K562 (cell line): ENCODE measurements at regions not wholly inside any gene's neighbourhood (a gene's known extent, or its start where the extent isn't known, plus 50 kb on each side); places are given as distances from the start of the nearest gene placed in this dataset.

Experiments used
- ATAC-seq: fragments of 200-7000 bp; cut with Tn5 transposase; 3 replicates; pipeline ENCODE4 v1.9.1; 2020; ENCODE audit warnings: moderate library complexity
- BruUV-seq: library from RNA; stranded (reverse); fragments of 400-500 nt; replicated peaks from 2 replicates; lab custom pipeline; 2021; lab: Mats Ljungman, UMichigan
- CTCF ChIA-PET: fragments of 300-600 bp; formaldehyde crosslinking; extraction: SDS; loops from one replicate; lab custom pipeline; 2021; ENCODE audit warnings: low intra/inter-chr PET ratio; lab: Yijun Ruan, JAX
- POLR2A ChIA-PET: fragments of 300-600, 350-650 bp; sonication (Branson Sonifier 250); formaldehyde crosslinking; extraction: SDS; loops from one replicate; lab custom pipeline; 2021; ENCODE audit warnings: antibody characterized with exemption, inconsistent platforms; lab: Yijun Ruan, JAX
- DNase-seq, 4 experiments: peaks; one replicate each; pipeline versions ENCODE4 v3.0.0 to v3.0.0-alpha.2; 2011 to 2018; ENCODE audit warnings: low spot score in 3 of 4, mixed read lengths in 3 of 4; ENCODE audit errors: extremely low read depth in 1 of 4
- FAIRE-seq: peaks from 2 replicates; lab custom pipeline; 2011; peaks lifted over from hg19 to GRCh38; lab: Jason Lieb, UNC
- H2AFZ ChIP-seq: 2 replicates; pipeline ENCODE4 v1.6.0; 2011; ENCODE audit warnings: low read depth, low read length, control low read depth, inconsistent platforms
- H3K27ac ChIP-seq: fragments of 200-600 bp; 3 replicates; pipeline ENCODE4 v1.8.0; 2011; ENCODE audit warnings: low read depth, mild to moderate bottlenecking, control low read depth, inconsistent platforms, low read length, moderate library complexity, mixed read lengths; ENCODE audit errors: extremely low read depth
- H3K27me3 ChIP-seq, 2 experiments: fragments of 300-600 bp in 1 of 2; 2 replicates in 1 of 2; 3 replicates in 1 of 2; pipeline versions ENCODE4 v1.6.0 to v1.8.0; 2011; ENCODE audit warnings: inconsistent platforms in 2 of 2, low read length in 2 of 2, mild to moderate bottlenecking in 1 of 2, mixed read lengths in 1 of 2, moderate library complexity in 1 of 2; ENCODE audit not compliant: control insufficient read depth in 2 of 2, insufficient read depth in 2 of 2
- H3K36me3 ChIP-seq: fragments of 300-600 bp; 3 replicates; pipeline ENCODE4 v1.8.0; 2011; ENCODE audit warnings: mild to moderate bottlenecking, low read length, inconsistent platforms; ENCODE audit not compliant: control insufficient read depth, insufficient read depth
- H3K4me1 ChIP-seq, 2 experiments: fragments of 200-600 bp in 1 of 2; replicated peaks in 1 of 2; 2 replicates in 1 of 2; 3 replicates in 1 of 2; pipeline versions ENCODE4 v1.5.1 to v1.8.0; 2011; ENCODE audit warnings: inconsistent platforms in 2 of 2, low read length in 2 of 2, mild to moderate bottlenecking in 1 of 2, mixed read lengths in 1 of 2, moderate library complexity in 1 of 2; ENCODE audit not compliant: control insufficient read depth in 2 of 2, insufficient read depth in 2 of 2
- H3K4me2 ChIP-seq: 2 replicates; pipeline ENCODE4 v1.6.1; 2011; ENCODE audit warnings: low read length, control low read depth, inconsistent platforms, mixed read lengths; ENCODE audit not compliant: insufficient read depth
- H3K4me3 ChIP-seq: fragments of 200-600 bp; sonication (generic), shearing (Covaris generic); 2 replicates; pipeline ENCODE4 v1.5.1; 2016; ENCODE audit warnings: control low read depth, inconsistent platforms
- H3K79me2 ChIP-seq: fragments of 200-600 bp; 3 replicates; pipeline ENCODE4 v1.8.0; 2011; ENCODE audit warnings: low read length, inconsistent platforms; ENCODE audit not compliant: control insufficient read depth, insufficient read depth
- H3K9ac ChIP-seq, 2 experiments: 2 replicates each; pipeline versions ENCODE4 v1.6.0 to v1.6.1; 2011; ENCODE audit warnings: low read depth in 2 of 2, low read length in 2 of 2, control low read depth in 1 of 2, inconsistent platforms in 1 of 2, mild to moderate bottlenecking in 1 of 2, mixed read lengths in 1 of 2; ENCODE audit not compliant: insufficient read depth in 1 of 2
- H3K9me1 ChIP-seq: one replicate; pipeline ENCODE4 v1.6.0; 2011; ENCODE audit warnings: inconsistent platforms, mild to moderate bottlenecking, low read length, moderate library complexity; ENCODE audit not compliant: control insufficient read depth, insufficient read depth
- H3K9me3 ChIP-seq: replicated peaks from 2 replicates; pipeline ENCODE4 v1.5.1; 2011; ENCODE audit warnings: low read depth, low read length, inconsistent platforms; ENCODE audit not compliant: control insufficient read depth, insufficient read depth
- H4K20me1 ChIP-seq: replicated peaks from 2 replicates; pipeline ENCODE4 v1.6.1; 2011; ENCODE audit warnings: low read length, inconsistent platforms, mixed read lengths; ENCODE audit not compliant: control insufficient read depth, insufficient read depth
- LEF1 ChIP-seq: fragments of 450-650 bp; IDR thresholded peaks from 2 replicates; pipeline ENCODE4 v1.6.1; 2016; ENCODE audit warnings: mild to moderate bottlenecking
- ZFP30 ChIP-seq: fragments of 250-450 bp; sonication (Bioruptor Pico); IDR thresholded peaks from 2 replicates; pipeline ENCODE4 v1.8.0; 2022; ENCODE audit warnings: moderate library complexity, mild to moderate bottlenecking, inconsistent platforms, borderline replicate concordance
- WGBS: fragments of 100-300 bp; shearing (Covaris generic); methylation state at CpG from one replicate; pipeline ENCODE4 v1.1.6; 2016; ENCODE audit warnings: low coverage, mixed read lengths; ENCODE audit not compliant: insufficient coverage; ENCODE audit errors: missing lambda C conversion rate; 5-methylcytosine and 5-hydroxymethylcytosine counted together
- in situ Hi-C: fragments of 300-500 bp; cut with MboI; formaldehyde crosslinking; loops from 4 replicates; pipeline ENCODE4 v1.15.0; 2018; ENCODE audit warnings: inconsistent platforms, mixed read lengths
- intact Hi-C: fragments of 100-400 bp; cut with micrococcal nuclease; formaldehyde crosslinking; loops from 2 replicates; pipeline ENCODE4 v1.14.2; 2022
- TF ChIP-seq, protein P1 (sequence below): fragments of 450-650 bp; formaldehyde crosslinking; IDR thresholded peaks from 2 replicates; pipeline ENCODE4 v1.4.0; 2020; ENCODE audit warnings: mild to moderate bottlenecking, mixed read lengths
- TF ChIP-seq, protein P2 (sequence below): sonication (generic); formaldehyde crosslinking; IDR thresholded peaks from 2 replicates; pipeline ENCODE4 v1.5.0; 2020; ENCODE audit warnings: missing genetic modification reagents
- TF ChIP-seq, protein P3 (sequence below): fragments of 450-650 bp; formaldehyde crosslinking; IDR thresholded peaks from 2 replicates; pipeline ENCODE4 v1.4.0; 2022; ENCODE audit warnings: mild to moderate bottlenecking, moderate library complexity

DNA sequence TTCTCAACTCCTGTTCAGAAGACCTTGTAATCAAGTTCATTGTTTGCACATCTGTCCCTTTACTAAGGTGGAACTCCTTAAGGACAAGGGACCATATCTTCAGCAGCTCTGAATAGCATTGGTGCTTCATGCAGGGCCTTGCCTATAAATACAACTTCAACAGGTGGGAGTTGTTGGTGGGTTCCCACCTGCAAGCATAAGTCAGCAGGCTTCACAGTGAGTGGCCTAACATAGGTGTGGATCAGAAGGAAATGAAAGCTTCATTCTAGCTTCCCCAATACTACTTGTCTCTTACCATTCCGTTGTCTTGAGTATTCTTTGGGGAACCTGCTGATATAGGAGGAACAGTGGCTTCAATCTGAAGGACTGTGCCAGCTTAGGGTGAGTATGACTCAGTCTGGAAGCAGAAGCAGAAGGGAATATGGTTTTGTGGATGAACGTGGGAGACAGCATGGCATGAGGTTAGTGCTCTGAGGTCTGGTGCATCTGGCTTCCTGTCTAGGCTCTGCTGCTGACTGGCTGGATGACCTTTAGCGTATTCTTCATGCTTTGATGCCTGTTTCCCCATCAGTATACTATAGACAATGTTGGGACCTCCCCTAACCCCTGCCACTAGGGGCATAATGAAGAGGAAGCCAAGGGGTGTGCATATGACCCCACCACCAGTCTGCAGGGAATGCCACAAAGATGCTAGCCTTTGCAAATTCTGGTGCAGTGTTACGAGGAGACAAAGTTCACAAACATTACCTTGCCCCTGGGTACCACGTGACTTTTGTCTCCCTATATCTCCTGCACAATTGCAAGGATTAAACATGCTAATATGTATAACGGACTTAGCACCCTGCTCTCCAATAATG is 192.3 kb downstream of the PALM2AKAP2 start:
- ChIA-PET POLR2A (no interaction called here), CTCF (no interaction called here)
- no peaks in the 10 kb centered on the region for H3K4me1 ChIP-seq
- H3K79me2 ChIP-seq: no peaks in the 10 kb centered on the region
- intact Hi-C loops (no loop called here), in situ Hi-C loops (no loop called here)
- no peak overlapping the region for H2AFZ ChIP-seq
- H3K9me3 ChIP-seq: no peaks in the 10 kb centered on the region
- FAIRE-seq (no peak), DNase-seq (peak in 1 of 4 experiments; percentile 14)
- no peaks in the 10 kb centered on the region for H3K36me3 ChIP-seq
- no TSS peak for BruUV-seq
- no peaks in the 10 kb centered on the region for H3K27me3 ChIP-seq
- 0% methylated on average over 6 of the region's 6 CpGs for WGBS
- H3K9ac ChIP-seq: no peak overlapping the region
- no peak overlapping the region for H3K27ac ChIP-seq
- H3K9me1 ChIP-seq: no peaks in the 10 kb centered on the region
- H4K20me1 ChIP-seq: no peaks in the 10 kb centered on the region; the same call in 1 of the 2 replicates
- TF ChIP-seq ZFP30: no peak
- TF ChIP-seq, protein P1, sequence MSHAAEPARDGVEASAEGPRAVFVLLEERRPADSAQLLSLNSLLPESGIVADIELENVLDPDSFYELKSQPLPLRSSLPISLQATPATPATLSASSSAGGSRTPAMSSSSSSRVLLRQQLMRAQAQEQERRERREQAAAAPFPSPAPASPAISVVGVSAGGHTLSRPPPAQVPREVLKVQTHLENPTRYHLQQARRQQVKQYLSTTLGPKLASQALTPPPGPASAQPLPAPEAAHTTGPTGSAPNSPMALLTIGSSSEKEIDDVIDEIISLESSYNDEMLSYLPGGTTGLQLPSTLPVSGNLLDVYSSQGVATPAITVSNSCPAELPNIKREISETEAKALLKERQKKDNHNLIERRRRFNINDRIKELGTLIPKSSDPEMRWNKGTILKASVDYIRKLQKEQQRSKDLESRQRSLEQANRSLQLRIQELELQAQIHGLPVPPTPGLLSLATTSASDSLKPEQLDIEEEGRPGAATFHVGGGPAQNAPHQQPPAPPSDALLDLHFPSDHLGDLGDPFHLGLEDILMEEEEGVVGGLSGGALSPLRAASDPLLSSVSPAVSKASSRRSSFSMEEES (CRISPR knock-in tag): peak; percentile 52
- TF ChIP-seq, all 486 proteins: peak for 1
- Histone ChIP-seq H3K4me2 (no peak overlapping the region), H3K4me3 (no peak overlapping the region)
- ATAC-seq: no peak

DNA sequence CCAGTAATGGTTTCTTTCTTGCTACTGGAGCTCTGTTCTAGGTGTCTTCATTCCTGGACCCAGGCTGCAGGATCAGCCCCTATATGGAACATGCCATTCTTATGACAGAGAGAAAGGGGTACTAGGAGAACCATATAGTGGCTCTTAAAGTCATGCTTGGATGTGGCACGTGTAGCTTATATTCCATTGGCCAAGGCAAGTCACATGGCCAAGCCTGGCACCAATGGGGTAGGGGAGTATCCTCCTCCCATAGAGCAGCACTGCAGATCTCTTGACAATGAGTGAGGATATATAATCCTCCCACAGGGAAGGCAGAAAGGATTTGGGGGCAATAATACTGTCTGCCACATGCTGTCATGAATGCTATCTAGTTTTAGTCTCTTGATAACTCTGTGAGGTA is 193.3 kb downstream of the PALM2AKAP2 start:
- ChIA-PET CTCF (no interaction called here), POLR2A (no interaction called here)
- no TSS peak for BruUV-seq
- in situ Hi-C loops: no loop called here
- H3K4me2 ChIP-seq: no peak overlapping the region
- no peaks in the 10 kb centered on the region for H3K4me1 ChIP-seq
- H3K9me1 ChIP-seq: no peaks in the 10 kb centered on the region
- no peaks in the 10 kb centered on the region; the same call in 1 of the 2 replicates for H4K20me1 ChIP-seq
- intact Hi-C loops: no loop called here
- H3K9me3 ChIP-seq: no peaks in the 10 kb centered on the region
- no peaks in the 10 kb centered on the region for H3K27me3 ChIP-seq
- H3K79me2 ChIP-seq: no peaks in the 10 kb centered on the region
- H3K9ac ChIP-seq: no peak overlapping the region
- ATAC-seq (no peak), FAIRE-seq (no peak), DNase-seq (no peak)
- H3K4me3 ChIP-seq: no peak overlapping the region
- no peaks in the 10 kb centered on the region for H3K36me3 ChIP-seq
- WGBS: 0% methylated on average over 1 of the region's 1 CpG
- H2AFZ ChIP-seq: no peak overlapping the region
- no peak overlapping the region for H3K27ac ChIP-seq
- TF ChIP-seq LEF1: no peak
- TF ChIP-seq, protein P2, sequence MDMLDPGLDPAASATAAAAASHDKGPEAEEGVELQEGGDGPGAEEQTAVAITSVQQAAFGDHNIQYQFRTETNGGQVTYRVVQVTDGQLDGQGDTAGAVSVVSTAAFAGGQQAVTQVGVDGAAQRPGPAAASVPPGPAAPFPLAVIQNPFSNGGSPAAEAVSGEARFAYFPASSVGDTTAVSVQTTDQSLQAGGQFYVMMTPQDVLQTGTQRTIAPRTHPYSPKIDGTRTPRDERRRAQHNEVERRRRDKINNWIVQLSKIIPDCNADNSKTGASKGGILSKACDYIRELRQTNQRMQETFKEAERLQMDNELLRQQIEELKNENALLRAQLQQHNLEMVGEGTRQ (CRISPR knock-in tag): peak; percentile 31; the same call in 1 of the 2 replicates
- TF ChIP-seq, protein P3, sequence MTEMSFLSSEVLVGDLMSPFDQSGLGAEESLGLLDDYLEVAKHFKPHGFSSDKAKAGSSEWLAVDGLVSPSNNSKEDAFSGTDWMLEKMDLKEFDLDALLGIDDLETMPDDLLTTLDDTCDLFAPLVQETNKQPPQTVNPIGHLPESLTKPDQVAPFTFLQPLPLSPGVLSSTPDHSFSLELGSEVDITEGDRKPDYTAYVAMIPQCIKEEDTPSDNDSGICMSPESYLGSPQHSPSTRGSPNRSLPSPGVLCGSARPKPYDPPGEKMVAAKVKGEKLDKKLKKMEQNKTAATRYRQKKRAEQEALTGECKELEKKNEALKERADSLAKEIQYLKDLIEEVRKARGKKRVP (CRISPR knock-in tag): no peak
